Activated T-cell treated with anti-CD3 and anti-CD28 coated beads, Interleukin-2, amount 50 U/mL, for 24 hours (primary cell): ENCODE measurements at regions not wholly inside any gene's neighbourhood (a gene's known extent, or its start where the extent isn't known, plus 50 kb on each side); places are given as distances from the start of the nearest gene placed in this dataset.

Source experiments
- DNase-seq: peaks from one replicate; pipeline ENCODE4 v3.0.0-alpha.2; 2020
- H3K27ac Mint-ChIP-seq: 2 replicates; pipeline ENCODE4 v1.8.0; 2020; ENCODE audit warnings: mild to moderate bottlenecking, mixed read lengths
- H3K27me3 Mint-ChIP-seq: 2 replicates; pipeline ENCODE4 v1.8.0; 2020; ENCODE audit warnings: mixed read lengths
- H3K36me3 Mint-ChIP-seq: 2 replicates; pipeline ENCODE4 v1.8.0; 2020; ENCODE audit warnings: low read depth, mixed read lengths
- H3K4me1 Mint-ChIP-seq: 2 replicates; pipeline ENCODE4 v1.8.0; 2020; ENCODE audit warnings: low read depth, mixed read lengths
- H3K4me3 Mint-ChIP-seq: 2 replicates; pipeline ENCODE4 v1.8.0; 2020; ENCODE audit warnings: mild to moderate bottlenecking, moderate library complexity, mixed read lengths
- H3K9me3 Mint-ChIP-seq: 2 replicates; pipeline ENCODE4 v1.8.0; 2020; ENCODE audit warnings: mixed read lengths

- Mint-ChIP-seq H3K9me3 (peaks cover 17% of the 10 kb centered on the region), H3K4me1 (peaks cover 12% of the 10 kb centered on the region), H3K27me3 (peaks cover 11% of the 10 kb centered on the region), H3K27ac (peak overlapping the region; percentile 41), H3K4me3 (no peak overlapping the region), H3K36me3 (no peaks in the 10 kb centered on the region)
- no peak for DNase-seq
Observed at GRCh38 chr2:95539290-95539689, 52.5 kb upstream of the TRIM43 start.

DNA sequence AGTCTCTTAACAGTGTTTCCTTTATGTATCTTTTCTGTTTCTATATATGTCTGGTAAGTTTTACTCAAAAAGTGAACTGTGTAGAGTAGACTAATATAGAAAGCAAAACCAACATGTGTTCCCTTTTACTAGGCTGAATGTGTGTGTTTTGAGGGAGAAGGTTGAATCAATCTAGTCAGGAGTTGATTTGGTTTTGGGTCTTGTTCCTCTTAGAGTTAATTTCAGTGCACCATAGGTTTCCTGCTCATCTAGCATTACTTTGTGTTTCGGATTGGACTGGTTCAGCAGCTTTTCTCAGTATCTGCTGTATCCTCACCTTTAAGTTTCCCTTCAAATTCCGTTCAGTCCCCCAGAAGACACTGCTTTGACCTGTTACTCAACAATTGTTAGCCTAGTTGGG lies 52.0 kb upstream of the TRIM43 start:
- no peak for DNase-seq
- peaks cover 12% of the 10 kb centered on the region for H3K9me3 Mint-ChIP-seq
- H3K4me1 Mint-ChIP-seq, result peaks cover 12% of the 10 kb centered on the region
- no peaks in the 10 kb centered on the region for H3K36me3 Mint-ChIP-seq
- peak overlapping the region; percentile 11 for H3K27ac Mint-ChIP-seq
- H3K27me3 Mint-ChIP-seq, result peaks cover 11% of the 10 kb centered on the region
- no peak overlapping the region for H3K4me3 Mint-ChIP-seq
